Muscle of leg (tissue), 3 donors: ENCODE measurements at regions not wholly inside any gene's neighbourhood (a gene's known extent, or its start where the extent isn't known, plus 50 kb on each side); places are given as distances from the start of the nearest gene placed in this dataset.
A peak's percentile ranks its signal among the peaks of the same experiment; 100 is the strongest.

Experiments used
- DNase-seq: peaks from one replicate; pipeline ENCODE4 v3.0.0; 2013
- H3K27ac ChIP-seq: one replicate; pipeline ENCODE4 v1.5.1; 2013; ENCODE audit warnings: mild to moderate bottlenecking, low read length, control low read depth
- H3K27me3 ChIP-seq: one replicate; pipeline ENCODE4 v1.6.1; 2013; ENCODE audit warnings: low read length; ENCODE audit not compliant: control insufficient read depth, insufficient read depth
- H3K36me3 ChIP-seq: one replicate; pipeline ENCODE4 v1.6.1; 2013; ENCODE audit warnings: low read length; ENCODE audit not compliant: control insufficient read depth, insufficient read depth
- H3K4me1 ChIP-seq: one replicate; pipeline ENCODE4 v1.6.1; 2013; ENCODE audit warnings: low read length; ENCODE audit not compliant: control insufficient read depth, insufficient read depth
- H3K4me3 ChIP-seq: one replicate; pipeline ENCODE4 v1.5.1; 2013; ENCODE audit warnings: low read length, control low read depth
- H3K9me3 ChIP-seq: replicated peaks from 2 replicates; pipeline ENCODE4 v1.6.1; 2013; ENCODE audit warnings: low read depth, low read length; ENCODE audit not compliant: control insufficient read depth
- WGBS: methylation state at CpG from one replicate; pipeline ENCODE4 v1.1.5; 2013; ENCODE audit warnings: missing lambda C conversion rate; ENCODE audit not compliant: insufficient coverage; 5-methylcytosine and 5-hydroxymethylcytosine counted together

DNA sequence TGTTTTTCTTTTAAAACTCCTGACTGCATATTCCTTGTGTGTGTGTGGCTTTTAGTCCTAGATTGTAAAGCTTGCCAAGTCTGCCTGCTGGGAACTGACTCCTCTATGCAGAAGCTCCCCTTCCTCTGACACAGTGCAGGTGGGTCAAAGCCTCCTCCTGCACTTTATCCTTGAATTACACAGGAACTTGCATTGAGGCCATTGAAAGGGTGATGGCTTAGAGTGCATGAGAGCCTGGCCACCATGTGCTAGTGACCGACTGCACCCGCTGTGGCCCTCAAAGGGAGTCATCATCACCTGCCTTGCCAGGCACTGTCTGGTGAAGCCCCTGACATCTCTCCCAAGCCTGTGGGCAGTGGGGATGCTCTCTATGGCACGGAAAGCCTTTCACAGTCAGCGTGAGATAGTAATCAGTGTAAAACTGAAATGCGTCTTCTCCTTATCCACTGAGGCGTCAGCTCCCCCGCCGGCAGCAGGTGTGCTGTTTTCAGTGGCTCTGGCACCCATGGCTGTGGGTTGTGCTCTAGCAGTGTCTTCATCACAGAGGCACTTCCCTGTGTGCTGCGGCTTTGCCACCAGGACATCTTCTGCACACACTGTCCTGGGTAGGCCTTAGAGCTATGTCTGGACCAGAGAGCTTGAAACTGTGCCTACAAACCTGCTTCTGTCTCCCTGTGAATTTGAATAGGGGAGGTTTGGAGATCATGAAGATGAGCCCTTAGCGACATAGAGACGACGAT is 87.9 kb downstream of the THBS2 start:
- H3K4me1 ChIP-seq = peaks cover 54% of the 10 kb centered on the region
- no peaks in the 10 kb centered on the region for H3K36me3 ChIP-seq
- peak overlapping the region; percentile 40 for H3K27ac ChIP-seq
- H3K9me3 ChIP-seq = no peaks in the 10 kb centered on the region
- no peaks in the 10 kb centered on the region for H3K27me3 ChIP-seq
- 83% methylated on average over 9 of the region's 12 CpGs for WGBS
- DNase-seq = peak; percentile 87
- H3K4me3 ChIP-seq = no peak overlapping the region

DNA sequence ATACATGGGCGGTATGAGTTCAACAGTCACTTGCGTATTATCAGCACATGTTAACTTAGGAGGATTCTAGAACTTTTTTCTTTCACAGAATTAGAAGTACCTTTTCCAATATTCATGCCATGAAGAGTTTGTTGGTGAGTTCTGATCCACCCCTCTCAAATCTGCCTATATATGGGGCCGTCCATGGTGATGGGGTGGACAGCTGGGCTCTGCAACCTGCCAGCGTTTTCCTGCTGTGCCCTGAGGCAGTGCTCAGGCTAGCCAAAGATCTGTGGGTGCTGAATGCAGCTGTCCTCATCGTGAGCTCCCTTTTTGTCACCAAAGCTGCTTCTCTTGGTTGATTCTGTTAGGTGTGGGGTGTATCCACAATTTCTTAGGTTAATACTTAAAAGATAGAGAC is 88.7 kb downstream of the THBS2 start:
- no CpG with 5 or more reads among the region's 5 CpGs for WGBS
- peak; percentile 55 for DNase-seq
- H3K4me3 ChIP-seq = no peak overlapping the region
- no peaks in the 10 kb centered on the region for H3K27me3 ChIP-seq
- H3K36me3 ChIP-seq = no peaks in the 10 kb centered on the region
- H3K27ac ChIP-seq = peak overlapping the region; percentile 58
- H3K4me1 ChIP-seq = peaks cover 62% of the 10 kb centered on the region
- no peaks in the 10 kb centered on the region for H3K9me3 ChIP-seq

DNA sequence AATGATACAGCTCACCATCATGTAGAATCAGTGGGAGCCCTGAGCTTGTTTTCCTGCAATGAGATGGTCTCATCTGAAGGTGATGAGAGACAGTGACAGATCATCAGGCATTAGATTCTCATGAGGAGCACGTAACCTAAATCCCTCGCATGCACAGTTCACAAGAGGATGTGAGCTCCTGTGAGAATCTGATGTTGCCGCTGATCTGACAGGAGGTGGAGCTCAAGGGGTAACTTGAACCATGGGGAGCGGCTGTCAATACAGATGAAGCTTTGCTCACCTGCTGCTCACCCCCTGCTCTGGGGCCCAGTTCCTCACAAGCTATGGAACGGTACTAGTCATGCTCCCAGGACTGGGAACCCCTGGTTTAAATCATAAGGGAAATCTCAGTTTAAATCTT is 89.2 kb downstream of the THBS2 start:
- DNase-seq = no peak
- peaks cover 67% of the 10 kb centered on the region for H3K4me1 ChIP-seq
- 83% methylated on average over 2 of the region's 5 CpGs for WGBS
- H3K27me3 ChIP-seq = no peaks in the 10 kb centered on the region
- H3K27ac ChIP-seq = no peak overlapping the region
- H3K4me3 ChIP-seq = no peak overlapping the region
- no peaks in the 10 kb centered on the region for H3K36me3 ChIP-seq
- H3K9me3 ChIP-seq = no peaks in the 10 kb centered on the region

DNA sequence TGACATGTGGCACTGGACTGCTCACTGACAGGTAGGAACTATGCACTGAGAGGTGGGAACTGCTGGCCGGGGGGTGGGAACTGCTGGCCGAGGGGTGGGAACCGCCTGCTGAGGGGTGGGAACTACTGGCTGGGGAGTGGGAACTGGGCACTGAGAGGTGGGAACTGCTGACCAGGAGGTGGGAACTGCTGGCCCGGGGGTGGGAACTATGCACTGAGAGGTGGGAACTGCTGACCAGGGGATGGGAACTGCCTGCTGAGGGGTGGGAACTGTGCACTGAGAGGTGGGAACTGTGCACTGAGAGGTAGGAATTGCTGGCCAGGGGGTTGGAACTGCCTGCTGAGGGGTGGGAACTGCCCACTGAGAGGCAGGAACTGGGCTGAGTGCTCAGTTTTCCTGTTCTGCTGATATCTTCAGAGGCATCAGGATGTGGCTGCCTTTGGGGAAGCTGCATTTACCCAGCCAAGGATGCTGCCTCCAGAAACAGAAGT is 90.2 kb downstream of the THBS2 start:
- H3K4me1 ChIP-seq = peaks cover 72% of the 10 kb centered on the region

DNA sequence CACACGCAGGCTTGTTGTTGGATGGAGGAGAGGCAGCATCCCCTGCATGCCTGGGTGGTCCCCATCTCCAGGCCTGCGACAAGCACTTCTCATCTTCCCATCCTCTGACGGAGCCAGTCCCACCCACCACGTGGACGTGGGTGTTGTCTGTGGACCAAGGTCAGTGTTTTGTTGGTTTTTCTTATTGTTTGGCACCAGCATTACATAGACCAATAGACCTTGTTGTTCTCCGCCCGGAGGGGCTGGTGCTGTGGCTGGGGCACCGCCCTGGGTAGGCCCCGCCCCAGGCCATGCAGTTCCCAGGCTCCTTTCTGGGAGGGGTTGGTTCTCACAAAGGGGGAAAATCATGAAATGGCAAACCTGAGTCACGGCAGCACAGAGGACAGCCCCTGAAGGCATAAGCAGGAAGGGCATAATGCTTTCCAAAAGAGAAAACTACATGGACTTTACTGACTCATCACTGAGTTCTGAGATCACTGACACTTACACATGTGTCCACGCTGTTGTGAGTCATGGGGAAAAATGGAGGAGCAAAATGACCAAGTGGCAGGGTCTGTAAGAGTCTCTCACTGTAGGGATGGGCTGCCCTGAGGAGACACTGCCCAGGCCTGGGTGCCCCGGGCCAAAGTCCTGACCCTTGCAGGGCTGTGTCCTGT is 90.8 kb downstream of the THBS2 start:
- DNase-seq = peak; percentile 81
- Histone ChIP-seq H3K4me1 (peaks cover 71% of the 10 kb centered on the region), H3K9me3 (no peaks in the 10 kb centered on the region), H3K4me3 (no peak overlapping the region), H3K27ac (peak overlapping the region; percentile 21), H3K36me3 (no peaks in the 10 kb centered on the region), H3K27me3 (no peaks in the 10 kb centered on the region)
- WGBS = 91% methylated on average over 3 of the region's 12 CpGs

More for the DNA sequence above, 90.2 kb downstream of the THBS2 start:
- Histone ChIP-seq H3K27me3 (no peaks in the 10 kb centered on the region), H3K27ac (peak overlapping the region; percentile 21), H3K4me3 (no peak overlapping the region), H3K9me3 (no peaks in the 10 kb centered on the region), H3K36me3 (no peaks in the 10 kb centered on the region)
- WGBS = 79% methylated on average over 4 of the region's 4 CpGs
- no peak for DNase-seq

- H3K27me3 ChIP-seq = no peaks in the 10 kb centered on the region
- peak overlapping the region; percentile 17 for H3K27ac ChIP-seq
- no peaks in the 10 kb centered on the region for H3K36me3 ChIP-seq
- H3K4me3 ChIP-seq = no peak overlapping the region
- peaks cover 74% of the 10 kb centered on the region for H3K4me1 ChIP-seq
- H3K9me3 ChIP-seq = no peaks in the 10 kb centered on the region
- no peak for DNase-seq
- 86% methylated on average over 21 of the region's 23 CpGs for WGBS
Measured at GRCh38 chr6:169162249-169162648, 91.4 kb downstream of the THBS2 start.

DNA sequence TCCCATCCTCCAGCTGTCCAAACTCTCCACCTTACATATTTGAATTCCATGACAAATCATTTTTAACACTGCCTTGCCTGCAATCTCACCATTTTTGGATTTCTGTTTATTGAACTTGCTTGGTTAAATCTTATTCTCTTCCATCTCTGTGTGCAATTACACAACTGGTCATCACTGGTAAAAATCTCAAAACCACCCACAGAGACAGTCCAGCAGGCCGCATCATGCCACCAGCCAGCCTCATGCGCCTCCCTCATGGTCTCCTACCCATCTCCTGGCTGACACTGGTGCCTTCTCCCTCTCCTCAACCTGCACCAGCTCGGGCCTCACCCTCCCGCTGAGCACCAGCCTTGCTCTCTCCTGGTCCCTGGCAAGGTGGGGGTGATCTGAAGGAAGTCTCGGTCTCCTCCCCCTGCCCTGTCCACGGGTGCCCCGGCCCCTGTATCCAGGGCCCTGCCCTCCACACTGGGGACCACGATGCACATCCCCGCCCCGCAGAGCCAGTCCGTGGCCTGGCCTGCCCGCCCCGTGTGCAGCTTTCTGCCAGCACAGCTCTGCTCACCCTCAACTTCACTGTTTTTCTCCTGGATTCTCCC is 92.0 kb downstream of the THBS2 start:
- 97% methylated on average over 9 of the region's 13 CpGs for WGBS
- no peak for DNase-seq
- peaks cover 79% of the 10 kb centered on the region for H3K4me1 ChIP-seq
- H3K36me3 ChIP-seq = no peaks in the 10 kb centered on the region
- H3K27me3 ChIP-seq = no peaks in the 10 kb centered on the region
- no peaks in the 10 kb centered on the region for H3K9me3 ChIP-seq
- no peak overlapping the region for H3K27ac ChIP-seq
- no peak overlapping the region for H3K4me3 ChIP-seq

DNA sequence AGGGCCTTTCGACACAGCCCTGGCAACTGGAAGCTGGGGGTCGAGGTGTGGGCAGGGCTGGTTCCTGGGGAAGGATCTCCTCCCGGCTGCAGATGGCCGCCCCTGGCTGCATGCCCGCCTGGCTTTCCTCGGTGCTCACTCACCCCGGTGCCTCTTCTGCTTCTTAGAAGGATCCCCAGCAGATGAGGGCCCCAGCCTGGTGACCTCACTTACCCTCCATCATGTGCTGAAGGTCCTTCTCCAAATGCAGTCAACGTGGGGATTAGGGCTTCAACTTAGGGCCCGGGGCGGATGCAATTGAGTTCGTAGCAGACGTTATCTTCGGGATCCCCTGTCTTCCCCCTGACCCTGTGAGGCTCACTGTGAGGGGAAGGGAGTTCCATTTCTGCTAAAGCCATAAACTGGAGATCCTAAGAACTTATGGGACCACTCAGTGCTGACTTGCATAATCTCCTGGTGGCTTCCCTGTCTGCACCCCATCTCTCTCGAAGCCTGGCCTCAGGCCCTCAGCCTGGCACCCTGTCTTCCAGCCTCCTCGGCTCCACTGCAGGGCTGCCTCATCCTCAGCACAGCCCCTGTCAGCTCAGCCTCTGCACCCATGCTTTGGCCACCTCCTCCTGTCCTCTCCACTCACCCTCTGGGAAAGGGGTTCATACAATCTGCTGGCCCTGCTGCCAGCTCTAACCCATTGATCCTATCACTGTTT is 92.6 kb downstream of the THBS2 start:
- Histone ChIP-seq H3K27ac (no peak overlapping the region), H3K4me3 (no peak overlapping the region), H3K4me1 (peaks cover 86% of the 10 kb centered on the region), H3K36me3 (no peaks in the 10 kb centered on the region), H3K27me3 (no peaks in the 10 kb centered on the region), H3K9me3 (no peaks in the 10 kb centered on the region)
- no peak for DNase-seq
- 80% methylated on average over 11 of the region's 15 CpGs for WGBS

- Histone ChIP-seq H3K4me1 (peaks cover 81% of the 10 kb centered on the region), H3K4me3 (no peak overlapping the region), H3K27ac (no peak overlapping the region), H3K9me3 (no peaks in the 10 kb centered on the region), H3K36me3 (no peaks in the 10 kb centered on the region), H3K27me3 (no peaks in the 10 kb centered on the region)
- WGBS = 64% methylated on average over 18 of the region's 22 CpGs
- no peak for DNase-seq
Measured at GRCh38 chr6:169160091-169160854, 93.4 kb downstream of the THBS2 start.
